HCT116 (cell line): ENCODE measurements at regions not wholly inside any gene's neighbourhood (a gene's known extent, or its start where the extent isn't known, plus 50 kb on each side); places are given as distances from the start of the nearest gene placed in this dataset.

Source experiments
- EZH2phosphoT487 ChIP-seq: fragments of 200-600 bp; IDR thresholded peaks from 2 replicates; pipeline ENCODE4 v1.6.1; 2018; ENCODE audit warnings: antibody characterized with exemption, borderline replicate concordance
- POLR2A ChIP-seq: IDR thresholded peaks from 2 replicates; pipeline ENCODE4 v1.7.0; 2011; ENCODE audit warnings: borderline replicate concordance; ENCODE audit not compliant: insufficient read depth, insufficient read length; ENCODE audit errors: extremely low read depth
- TF ChIP-seq, protein P1 (sequence below), 3 experiments: fragments of 200-600 bp in 1 of 3; sonication (generic) in 1 of 3; IDR thresholded peaks in 2 of 3; conservative IDR thresholded peaks in 1 of 3; 2 replicates each; pipeline ENCODE4 v1.5.1; 2012 to 2017; ENCODE audit warnings: low read depth in 2 of 3, low read length in 2 of 3, antibody characterized with exemption in 1 of 3, borderline replicate concordance in 1 of 3, control low read depth in 1 of 3, mild to moderate bottlenecking in 1 of 3, mixed read lengths in 1 of 3, mixed run types in 1 of 3, moderate library complexity in 1 of 3; ENCODE audit not compliant: insufficient read depth in 1 of 3

DNA sequence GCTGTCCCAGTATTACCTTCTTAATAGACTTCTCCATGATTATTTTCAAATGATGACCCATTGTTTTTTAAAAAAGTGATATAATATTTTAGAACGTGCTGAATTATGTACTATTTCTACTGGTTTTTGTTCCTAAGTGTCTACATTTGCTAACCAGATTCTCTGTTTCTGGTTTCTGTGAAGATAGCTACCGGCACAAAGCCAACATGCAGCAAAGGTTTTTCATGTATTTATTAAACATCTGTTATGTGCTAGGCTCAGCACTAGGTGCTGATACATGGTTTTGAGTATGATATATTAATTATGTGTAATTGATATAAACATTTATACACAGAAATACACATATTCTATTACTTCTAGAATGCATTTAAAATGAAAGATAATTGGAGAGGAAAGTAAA is 1035.6 kb downstream of the PCDH17 start:
- no peak for TF ChIP-seq POLR2A
- TF ChIP-seq, protein P1, sequence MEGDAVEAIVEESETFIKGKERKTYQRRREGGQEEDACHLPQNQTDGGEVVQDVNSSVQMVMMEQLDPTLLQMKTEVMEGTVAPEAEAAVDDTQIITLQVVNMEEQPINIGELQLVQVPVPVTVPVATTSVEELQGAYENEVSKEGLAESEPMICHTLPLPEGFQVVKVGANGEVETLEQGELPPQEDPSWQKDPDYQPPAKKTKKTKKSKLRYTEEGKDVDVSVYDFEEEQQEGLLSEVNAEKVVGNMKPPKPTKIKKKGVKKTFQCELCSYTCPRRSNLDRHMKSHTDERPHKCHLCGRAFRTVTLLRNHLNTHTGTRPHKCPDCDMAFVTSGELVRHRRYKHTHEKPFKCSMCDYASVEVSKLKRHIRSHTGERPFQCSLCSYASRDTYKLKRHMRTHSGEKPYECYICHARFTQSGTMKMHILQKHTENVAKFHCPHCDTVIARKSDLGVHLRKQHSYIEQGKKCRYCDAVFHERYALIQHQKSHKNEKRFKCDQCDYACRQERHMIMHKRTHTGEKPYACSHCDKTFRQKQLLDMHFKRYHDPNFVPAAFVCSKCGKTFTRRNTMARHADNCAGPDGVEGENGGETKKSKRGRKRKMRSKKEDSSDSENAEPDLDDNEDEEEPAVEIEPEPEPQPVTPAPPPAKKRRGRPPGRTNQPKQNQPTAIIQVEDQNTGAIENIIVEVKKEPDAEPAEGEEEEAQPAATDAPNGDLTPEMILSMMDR (IDR thresholded peaks at IDR 0.05 in 2 of 3, conservative IDR thresholded peaks at IDR 0.05 in 1 of 3; ENCODE audit: borderline replicate concordance in 1 of 3, insufficient read depth in 1 of 3, low read depth in 2 of 3, low read length in 2 of 3), result no peak
- TF ChIP-seq EZH2phosphoT487, result no peak
